ENCODE measurements at regions not wholly inside any gene's neighbourhood (a gene's known extent, or its start where the extent isn't known, plus 50 kb on each side); places are given as distances from the start of the nearest gene placed in this dataset.

DNA sequence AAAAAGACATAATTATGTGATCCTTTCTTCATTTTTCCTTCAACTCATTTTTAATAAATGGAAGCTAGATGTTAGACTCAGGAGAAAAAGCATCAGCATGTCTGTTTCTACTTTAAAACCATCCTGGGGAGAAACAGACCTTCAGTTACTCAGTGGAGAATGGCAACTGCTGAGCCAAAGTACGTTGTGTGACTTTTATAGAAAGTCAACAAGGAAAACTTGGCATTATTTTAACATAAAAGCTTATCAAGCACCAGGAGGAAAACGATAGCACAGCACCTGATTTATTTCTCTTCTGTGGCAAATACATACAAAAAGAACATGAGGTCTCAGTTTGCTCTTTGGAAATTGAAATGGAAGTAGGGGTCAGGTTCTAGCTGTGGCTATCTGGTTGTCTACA, 115.3 kb upstream of the RIPOR2 start:
- TF ChIP-seq, protein P1, sequence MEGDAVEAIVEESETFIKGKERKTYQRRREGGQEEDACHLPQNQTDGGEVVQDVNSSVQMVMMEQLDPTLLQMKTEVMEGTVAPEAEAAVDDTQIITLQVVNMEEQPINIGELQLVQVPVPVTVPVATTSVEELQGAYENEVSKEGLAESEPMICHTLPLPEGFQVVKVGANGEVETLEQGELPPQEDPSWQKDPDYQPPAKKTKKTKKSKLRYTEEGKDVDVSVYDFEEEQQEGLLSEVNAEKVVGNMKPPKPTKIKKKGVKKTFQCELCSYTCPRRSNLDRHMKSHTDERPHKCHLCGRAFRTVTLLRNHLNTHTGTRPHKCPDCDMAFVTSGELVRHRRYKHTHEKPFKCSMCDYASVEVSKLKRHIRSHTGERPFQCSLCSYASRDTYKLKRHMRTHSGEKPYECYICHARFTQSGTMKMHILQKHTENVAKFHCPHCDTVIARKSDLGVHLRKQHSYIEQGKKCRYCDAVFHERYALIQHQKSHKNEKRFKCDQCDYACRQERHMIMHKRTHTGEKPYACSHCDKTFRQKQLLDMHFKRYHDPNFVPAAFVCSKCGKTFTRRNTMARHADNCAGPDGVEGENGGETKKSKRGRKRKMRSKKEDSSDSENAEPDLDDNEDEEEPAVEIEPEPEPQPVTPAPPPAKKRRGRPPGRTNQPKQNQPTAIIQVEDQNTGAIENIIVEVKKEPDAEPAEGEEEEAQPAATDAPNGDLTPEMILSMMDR (conservative IDR thresholded peaks at IDR 0.05): no peak
- Mint-ChIP-seq H3K27me3 (ENCODE audit: low read depth) (no peaks in the 10 kb centered on the region), H3K4me3 (no peak overlapping the region), H3K27ac (ENCODE audit: unreplicated experiment) (no peak overlapping the region), H3K9me3 (peaks cover 12% of the 10 kb centered on the region), H3K4me1 (peaks cover 10% of the 10 kb centered on the region), H3K36me3 (ENCODE audit: low read depth) (no peaks in the 10 kb centered on the region)
- no peak for DNase-seq (ENCODE audit: low read depth, low spot score)

DNA sequence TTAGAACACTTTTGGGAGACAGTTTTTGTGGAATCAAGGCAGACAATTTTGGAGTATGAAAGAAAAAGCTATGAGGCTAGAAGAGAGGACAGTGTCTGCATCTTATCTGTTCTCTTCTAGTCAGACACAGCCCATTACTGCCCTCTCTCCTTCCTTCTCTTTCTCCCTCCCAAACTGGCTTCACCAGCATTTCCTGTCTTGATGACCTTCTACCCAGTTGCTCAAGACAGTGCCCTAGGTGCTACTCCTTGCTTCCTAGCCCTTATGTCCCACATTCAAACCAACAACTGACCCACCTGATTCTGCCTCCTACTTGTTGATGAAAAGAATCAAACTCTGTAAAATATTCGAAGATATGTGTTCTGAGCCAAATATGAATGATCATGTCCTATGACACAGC, 116.4 kb upstream of the RIPOR2 start:
- TF ChIP-seq, protein P1 (conservative IDR thresholded peaks at IDR 0.05): no peak
- Mint-ChIP-seq H3K9me3 (peaks cover 12% of the 10 kb centered on the region), H3K27me3 (ENCODE audit: low read depth) (no peaks in the 10 kb centered on the region), H3K4me1 (peaks cover 10% of the 10 kb centered on the region), H3K4me3 (no peak overlapping the region), H3K27ac (ENCODE audit: unreplicated experiment) (no peak overlapping the region), H3K36me3 (ENCODE audit: low read depth) (no peaks in the 10 kb centered on the region)
- DNase-seq (ENCODE audit: low read depth, low spot score): no peak

DNA sequence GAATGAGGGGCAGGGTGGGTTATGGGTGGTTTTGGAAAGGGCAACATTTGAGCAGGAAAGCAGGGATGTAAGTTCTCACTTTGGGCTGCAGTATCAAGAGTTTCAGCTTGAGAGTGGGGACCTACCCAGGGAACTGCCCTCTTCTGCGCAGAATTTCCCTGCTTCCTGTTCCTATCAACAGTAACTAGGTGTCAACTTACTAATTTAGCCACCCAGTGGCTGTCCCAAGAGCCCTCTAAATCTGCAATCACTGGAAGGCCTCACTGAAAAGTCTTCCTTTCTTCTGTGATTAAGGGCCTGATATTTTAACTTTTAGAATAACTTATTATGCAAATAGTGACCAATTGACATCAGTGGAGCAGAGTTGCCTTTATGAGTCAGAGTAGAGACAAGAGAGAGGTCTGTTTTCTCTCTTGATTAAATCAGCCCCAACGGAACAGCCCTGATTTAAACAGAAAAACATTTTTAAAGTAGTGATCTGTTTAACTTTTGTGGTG, 118.2 kb upstream of the RIPOR2 start:
- peaks cover 10% of the 10 kb centered on the region for H3K4me1 Mint-ChIP-seq
- no peaks in the 10 kb centered on the region for H3K27me3 Mint-ChIP-seq (ENCODE audit: low read depth)
- TF ChIP-seq, protein P1 (conservative IDR thresholded peaks at IDR 0.05): no peak

DNA sequence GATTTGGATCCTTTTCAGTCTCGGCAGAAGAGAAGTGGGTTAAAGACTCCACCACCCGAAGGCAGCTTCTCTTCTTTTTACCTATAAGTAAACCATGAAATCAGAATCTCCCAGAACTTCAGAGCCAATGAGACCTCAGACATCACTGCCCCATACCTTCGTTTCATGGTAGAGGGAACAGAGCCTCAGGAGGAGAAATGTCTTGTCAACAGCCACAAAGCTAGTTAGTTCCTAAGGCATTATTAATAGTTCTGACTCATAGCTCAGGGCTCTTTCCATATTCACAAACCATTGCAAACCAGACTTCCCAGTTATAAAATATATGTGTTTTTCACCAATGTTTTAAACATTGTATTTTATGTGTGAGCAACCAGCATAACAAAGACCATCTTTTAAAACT, 118.7 kb upstream of the RIPOR2 start:
- TF ChIP-seq, protein P1 (conservative IDR thresholded peaks at IDR 0.05): no peak
- peaks cover 10% of the 10 kb centered on the region for H3K4me1 Mint-ChIP-seq
- no peaks in the 10 kb centered on the region for H3K36me3 Mint-ChIP-seq (ENCODE audit: low read depth)
- DNase-seq (ENCODE audit: low read depth, low spot score): no peak
- H3K27me3 Mint-ChIP-seq (ENCODE audit: low read depth): no peaks in the 10 kb centered on the region
- H3K27ac Mint-ChIP-seq (ENCODE audit: unreplicated experiment): no peak overlapping the region
- peaks cover 12% of the 10 kb centered on the region for H3K9me3 Mint-ChIP-seq
- H3K4me3 Mint-ChIP-seq: no peak overlapping the region

More for the DNA sequence above, 118.2 kb upstream of the RIPOR2 start:
- Mint-ChIP-seq H3K27ac (ENCODE audit: unreplicated experiment) (no peak overlapping the region), H3K36me3 (ENCODE audit: low read depth) (no peaks in the 10 kb centered on the region), H3K4me3 (no peak overlapping the region), H3K9me3 (peaks cover 12% of the 10 kb centered on the region)
- DNase-seq (ENCODE audit: low read depth, low spot score): no peak

DNA sequence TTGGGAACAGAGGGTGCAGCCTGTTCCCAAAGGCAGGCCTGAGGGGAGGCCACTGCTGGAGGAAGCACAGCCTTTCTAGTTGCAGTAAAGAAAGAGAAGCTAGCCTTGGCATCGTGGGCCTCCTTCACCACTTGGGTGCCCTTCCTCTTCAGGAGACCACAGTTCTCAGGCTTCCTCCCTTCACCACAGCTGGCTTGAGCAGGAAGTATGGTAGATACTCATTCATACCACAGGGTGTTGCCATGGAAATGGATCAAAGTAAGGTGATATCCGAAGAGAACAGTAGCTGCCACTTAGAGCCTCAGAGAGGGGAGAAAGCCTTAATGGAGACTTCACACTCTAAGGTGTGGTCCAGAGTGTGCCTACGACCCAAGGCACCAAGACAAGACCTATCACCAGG, 120.4 kb upstream of the RIPOR2 start:
- Mint-ChIP-seq H3K36me3 (ENCODE audit: low read depth) (no peaks in the 10 kb centered on the region), H3K9me3 (peaks cover 12% of the 10 kb centered on the region), H3K4me1 (peaks cover 11% of the 10 kb centered on the region), H3K27me3 (ENCODE audit: low read depth) (no peaks in the 10 kb centered on the region), H3K4me3 (no peak overlapping the region), H3K27ac (ENCODE audit: unreplicated experiment) (no peak overlapping the region)
- DNase-seq (ENCODE audit: low read depth, low spot score): no peak
- TF ChIP-seq, protein P1 (conservative IDR thresholded peaks at IDR 0.05): no peak

All from neural crest cell (in vitro differentiated cells).